SK-N-SH treated with all-trans-retinoic acid at 6 μM for 48 hours (cell line): ENCODE measurements at regions not wholly inside any gene's neighbourhood (a gene's known extent, or its start where the extent isn't known, plus 50 kb on each side); places are given as distances from the start of the nearest gene placed in this dataset.

Experiments used
- ATAC-seq: fragments of 200-7000 bp; cut with Tn5 transposase; 3 replicates; pipeline ENCODE4 v1.9.1; 2020; ENCODE audit warnings: mild to moderate bottlenecking, moderate library complexity
- ARNTL ChIP-seq: fragments of 450-650 bp; formaldehyde crosslinking; IDR thresholded peaks from 2 replicates; pipeline ENCODE4 v1.5.0; 2020; ENCODE audit warnings: low read depth, mild to moderate bottlenecking, moderate library complexity, borderline replicate concordance
- BACH2 ChIP-seq: fragments of 250-450 bp; sonication (Bioruptor Pico); IDR thresholded peaks from 2 replicates; pipeline ENCODE4 v1.9.0; 2021; ENCODE audit warnings: mild to moderate bottlenecking, borderline replicate concordance
- CREB5 ChIP-seq: fragments of 250-450 bp; sonication (Bioruptor Pico); IDR thresholded peaks from 2 replicates; pipeline ENCODE4 v1.5.1; 2020; ENCODE audit warnings: low read depth, mild to moderate bottlenecking, moderate library complexity
- CSDC2 ChIP-seq: fragments of 250-450 bp; sonication (Bioruptor Pico); IDR thresholded peaks from 2 replicates; pipeline ENCODE4 v1.5.0; 2020; ENCODE audit warnings: mild to moderate bottlenecking, moderate library complexity
- ESRRG ChIP-seq: fragments of 250-450 bp; sonication (Bioruptor Pico); IDR thresholded peaks from 2 replicates; pipeline ENCODE4 v1.6.1; 2021; ENCODE audit warnings: mild to moderate bottlenecking
- GLIS3 ChIP-seq: fragments of 250-450 bp; sonication (Bioruptor Pico); IDR thresholded peaks from 2 replicates; pipeline ENCODE4 v1.5.0; 2020; ENCODE audit warnings: mild to moderate bottlenecking, moderate library complexity
- OSR1 ChIP-seq: fragments of 250-450 bp; sonication (Bioruptor Pico); IDR thresholded peaks from 2 replicates; pipeline ENCODE4 v1.8.0; 2022; ENCODE audit warnings: moderate library complexity, mild to moderate bottlenecking, inconsistent platforms
- PATZ1 ChIP-seq: fragments of 250-450 bp; sonication (Bioruptor Pico); IDR thresholded peaks from 2 replicates; pipeline ENCODE4 v1.8.0; 2020; ENCODE audit warnings: mild to moderate bottlenecking, moderate library complexity, borderline replicate concordance
- POU6F1 ChIP-seq: fragments of 250-450 bp; sonication (Bioruptor Pico); IDR thresholded peaks from 2 replicates; pipeline ENCODE4 v1.8.0; 2021; ENCODE audit warnings: low read depth, mild to moderate bottlenecking, moderate library complexity, borderline replicate concordance
- PPARA ChIP-seq: fragments of 250-450 bp; sonication (Bioruptor Pico); IDR thresholded peaks from 2 replicates; pipeline ENCODE4 v1.5.0; 2020; ENCODE audit warnings: mild to moderate bottlenecking, borderline replicate concordance
- RARB ChIP-seq: fragments of 250-450 bp; sonication (Bioruptor Pico); IDR thresholded peaks from 2 replicates; pipeline ENCODE4 v1.8.0; 2021; ENCODE audit warnings: mild to moderate bottlenecking, moderate library complexity
- SNAI2 ChIP-seq: fragments of 250-450 bp; sonication (Bioruptor Pico); IDR thresholded peaks from 2 replicates; pipeline ENCODE4 v1.5.0; 2020; ENCODE audit warnings: mild to moderate bottlenecking, moderate library complexity
- TCF4 ChIP-seq: fragments of 250-450 bp; sonication (Bioruptor Pico); IDR thresholded peaks from 2 replicates; pipeline ENCODE4 v1.8.0; 2021; ENCODE audit warnings: mild to moderate bottlenecking, moderate library complexity, borderline replicate concordance
- TOX ChIP-seq: fragments of 250-450 bp; sonication (Bioruptor Pico); IDR thresholded peaks from 2 replicates; pipeline ENCODE4 v1.8.0; 2021; ENCODE audit warnings: mild to moderate bottlenecking, moderate library complexity, borderline replicate concordance
- TSHZ2 ChIP-seq: fragments of 250-450 bp; sonication (Bioruptor Pico); IDR thresholded peaks from 2 replicates; pipeline ENCODE4 v1.5.0; 2020; ENCODE audit warnings: mild to moderate bottlenecking, moderate library complexity
- ZC3H10 ChIP-seq: fragments of 250-450 bp; sonication (Bioruptor Pico); IDR thresholded peaks from 2 replicates; pipeline ENCODE4 v1.5.1; 2021; ENCODE audit warnings: mild to moderate bottlenecking, moderate library complexity
- ZFP3 ChIP-seq: fragments of 250-450 bp; sonication (Bioruptor Pico); IDR thresholded peaks from 2 replicates; pipeline ENCODE4 v1.5.0; 2020; ENCODE audit warnings: mild to moderate bottlenecking, moderate library complexity
- ZNF565 ChIP-seq: fragments of 450-650 bp; formaldehyde crosslinking; conservative IDR thresholded peaks from 2 replicates; pipeline ENCODE4 v1.5.0; 2020; ENCODE audit warnings: low read depth, mild to moderate bottlenecking, moderate library complexity
- ZNF70 ChIP-seq: fragments of 450-650 bp; formaldehyde crosslinking; IDR thresholded peaks from 2 replicates; pipeline ENCODE4 v1.5.0; 2020; ENCODE audit warnings: mild to moderate bottlenecking, moderate library complexity
- ZNF8 ChIP-seq: fragments of 450-650 bp; formaldehyde crosslinking; IDR thresholded peaks from 2 replicates; pipeline ENCODE4 v1.5.0; 2020; ENCODE audit warnings: mild to moderate bottlenecking, moderate library complexity

GRCh38 chr12:97821806-97822205 is 359.2 kb downstream of the RMST start:
- TF ChIP-seq ZNF70 (CRISPR knock-in tag) = no peak
- no peak for TF ChIP-seq SNAI2
- no peak for TF ChIP-seq BACH2
- TF ChIP-seq PPARA (CRISPR knock-in tag) = no peak
- no peak for TF ChIP-seq ARNTL (CRISPR knock-in tag)
- TF ChIP-seq ZNF8 = no peak
- TF ChIP-seq ESRRG (CRISPR knock-in tag) = no peak
- TF ChIP-seq ZC3H10 (CRISPR knock-in tag) = no peak
- TF ChIP-seq CSDC2 (CRISPR knock-in tag) = no peak
- no peak for TF ChIP-seq CREB5
- TF ChIP-seq POU6F1 (CRISPR knock-in tag) = no peak
- TF ChIP-seq TSHZ2 (CRISPR knock-in tag) = no peak
- TF ChIP-seq TOX (CRISPR knock-in tag) = no peak
- no peak for TF ChIP-seq OSR1
- TF ChIP-seq TCF4 (CRISPR knock-in tag) = no peak
- no peak for TF ChIP-seq PATZ1 (CRISPR knock-in tag)
- no peak for TF ChIP-seq ZFP3 (CRISPR knock-in tag)
- no peak for TF ChIP-seq ZNF565 (CRISPR knock-in tag)
- TF ChIP-seq GLIS3 (CRISPR knock-in tag) = no peak
- no peak for ATAC-seq

- TF ChIP-seq RARB (CRISPR knock-in tag) (no peak), POU6F1 (CRISPR knock-in tag) (no peak), SNAI2 (no peak), TCF4 (CRISPR knock-in tag) (no peak), ZNF565 (CRISPR knock-in tag) (no peak), OSR1 (no peak), ZC3H10 (CRISPR knock-in tag) (no peak), ZFP3 (CRISPR knock-in tag) (no peak), TOX (CRISPR knock-in tag) (no peak), PATZ1 (CRISPR knock-in tag) (no peak), ARNTL (CRISPR knock-in tag) (no peak), ESRRG (CRISPR knock-in tag) (no peak)
- ATAC-seq = no peak
Measured at GRCh38 chr12:97835541-97835940, 372.9 kb downstream of the RMST start.
